HCT116 (cell line): ENCODE measurements at regions not wholly inside any gene's neighbourhood (a gene's known extent, or its start where the extent isn't known, plus 50 kb on each side); places are given as distances from the start of the nearest gene placed in this dataset.

Experiments
- ATAC-seq: fragments of 200-7000 bp; cut with Tn5 transposase; 2 replicates; pipeline ENCODE4 v1.9.1; 2020; ENCODE audit warnings: mild to moderate bottlenecking, moderate library complexity
- BruUV-seq: library from RNA; stranded (reverse); fragments of 400-500 nt; replicated peaks from 2 replicates; lab custom pipeline; 2021; lab: Mats Ljungman, UMichigan
- CTCF ChIA-PET: fragments of 300-600 bp; sonication (Branson Sonifier 250); formaldehyde crosslinking; loops from one replicate; lab custom pipeline; 2021; ENCODE audit warnings: antibody characterized with exemption; lab: Charles Lee
- POLR2A ChIA-PET: fragments of 300-600, 350-600 bp; sonication (Branson Sonifier 250); formaldehyde crosslinking; loops from one replicate; lab custom pipeline; 2021; ENCODE audit warnings: antibody characterized with exemption; lab: Charles Lee
- RAD21 ChIA-PET, 2 experiments: fragments of 300-600 bp; sonication (Branson Sonifier 250); formaldehyde crosslinking; loops; one replicate each; lab custom pipeline; 2023; ENCODE audit warnings: low total read pairs in 2 of 2; ENCODE audit not compliant: uncharacterized antibody in 2 of 2, unreplicated experiment in 2 of 2, low non-redundant PET in 1 of 2; lab: Charles Lee
- DNase-seq: peaks from one replicate; pipeline ENCODE4 v3.0.0-alpha.2; 2010; ENCODE audit warnings: low read depth, low spot score
- H2AFZ ChIP-seq: fragments of 200-600 bp; shearing (Covaris generic), sonication (generic); 2 replicates; pipeline ENCODE4 v1.6.1; 2017; ENCODE audit warnings: low read depth, mixed run types, mixed read lengths, antibody characterized with exemption, low read length; ENCODE audit not compliant: poor library complexity, severe bottlenecking
- H3K27ac ChIP-seq: 2 replicates; pipeline ENCODE4 v1.5.1; 2012; ENCODE audit warnings: low read depth, low read length
- H3K27me3 ChIP-seq: fragments of 200-600 bp; sonication (generic); 2 replicates; pipeline ENCODE4 v1.6.1; 2016; ENCODE audit warnings: mixed run types, low read length, mixed read lengths; ENCODE audit not compliant: insufficient read depth
- H3K36me3 ChIP-seq, 2 experiments: fragments of 200-500 bp in 1 of 2; fragments of 200-600 bp in 1 of 2; sonication (Bioruptor generic) in 1 of 2; sonication (generic) in 1 of 2; 2 replicates each; pipeline versions ENCODE4 v1.5.1 to v1.6.1; 2014 to 2016; ENCODE audit warnings: low read length in 2 of 2, inconsistent platforms in 1 of 2, mixed read lengths in 1 of 2, mixed run types in 1 of 2; ENCODE audit not compliant: insufficient read depth in 2 of 2, control insufficient read depth in 1 of 2
- H3K4me1 ChIP-seq, 2 experiments: fragments of 200-600 bp in 1 of 2; sonication (generic) in 1 of 2; 2 replicates each; pipeline versions ENCODE4 v1.5.1 to v1.6.1; 2012 to 2017; ENCODE audit warnings: low read length in 2 of 2, inconsistent platforms in 1 of 2, mild to moderate bottlenecking in 1 of 2, mixed read lengths in 1 of 2, mixed run types in 1 of 2, moderate library complexity in 1 of 2; ENCODE audit not compliant: insufficient read depth in 2 of 2, control insufficient read depth in 1 of 2
- H3K4me2 ChIP-seq: fragments of 200-600 bp; sonication (generic); 2 replicates; pipeline ENCODE4 v1.6.1; 2017; ENCODE audit warnings: mixed run types, low read length, mixed read lengths
- H3K4me3 ChIP-seq, 2 experiments: fragments of 200-600 bp in 1 of 2; sonication (generic) in 1 of 2; replicated peaks in 1 of 2; 2 replicates each; pipeline ENCODE4 v1.5.1; 2011 to 2016; ENCODE audit warnings: low read length in 2 of 2, control low read depth in 1 of 2, low read depth in 1 of 2, mild to moderate bottlenecking in 1 of 2, mixed read lengths in 1 of 2, mixed run types in 1 of 2
- H3K79me2 ChIP-seq: fragments of 200-600 bp; sonication (generic); 2 replicates; pipeline ENCODE4 v1.6.1; 2017; ENCODE audit warnings: mild to moderate bottlenecking, mixed run types, low read length, moderate library complexity, mixed read lengths; ENCODE audit not compliant: insufficient read depth
- H3K9ac ChIP-seq: fragments of 200-600 bp; sonication (generic); 2 replicates; pipeline ENCODE4 v1.6.1; 2016; ENCODE audit warnings: low read length, mixed read lengths
- H3K9me2 ChIP-seq: fragments of 200-600 bp; sonication (generic), shearing (Covaris generic); 2 replicates; pipeline ENCODE4 v1.6.1; 2017; ENCODE audit warnings: mixed run types, mild to moderate bottlenecking, moderate library complexity; ENCODE audit not compliant: insufficient read depth
- H3K9me3 ChIP-seq, 2 experiments: fragments of 200-500 bp in 1 of 2; fragments of 200-600 bp in 1 of 2; sonication (Bioruptor generic) in 1 of 2; sonication (generic) in 1 of 2; 2 replicates each; pipeline ENCODE4 v1.6.1; 2014 to 2017; ENCODE audit warnings: low read length in 2 of 2, mixed read lengths in 2 of 2, inconsistent platforms in 1 of 2, low read depth in 1 of 2, mild to moderate bottlenecking in 1 of 2, mixed run types in 1 of 2, moderate library complexity in 1 of 2; ENCODE audit not compliant: control insufficient read depth in 1 of 2, insufficient read depth in 1 of 2
- H4K20me1 ChIP-seq: fragments of 200-600 bp; sonication (generic), shearing (Covaris generic); 2 replicates; pipeline ENCODE4 v1.6.1; 2017; ENCODE audit warnings: mixed run types, mild to moderate bottlenecking, moderate library complexity; ENCODE audit not compliant: insufficient read depth
- ATF3 ChIP-seq: IDR thresholded peaks from 2 replicates; pipeline ENCODE4 v1.6.1; 2012
- CBX3 ChIP-seq: IDR thresholded peaks from 2 replicates; pipeline ENCODE4 v1.6.1; 2012; ENCODE audit warnings: low read depth
- CTCF ChIP-seq, 3 experiments: fragments of 200-600 bp in 1 of 3; sonication (generic) in 1 of 3; IDR thresholded peaks in 2 of 3; conservative IDR thresholded peaks in 1 of 3; 2 replicates each; pipeline ENCODE4 v1.5.1; 2012 to 2017; ENCODE audit warnings: low read depth in 2 of 3, low read length in 2 of 3, antibody characterized with exemption in 1 of 3, borderline replicate concordance in 1 of 3, control low read depth in 1 of 3, mild to moderate bottlenecking in 1 of 3, mixed read lengths in 1 of 3, mixed run types in 1 of 3, moderate library complexity in 1 of 3; ENCODE audit not compliant: insufficient read depth in 1 of 3
- ELF1 ChIP-seq: IDR thresholded peaks from 2 replicates; pipeline ENCODE4 v1.6.1; 2012; ENCODE audit warnings: low read depth, borderline replicate concordance
- EZH2 ChIP-seq: fragments of 200-600 bp; sonication (generic); IDR thresholded peaks from 2 replicates; pipeline ENCODE4 v1.6.1; 2017; ENCODE audit warnings: antibody characterized with exemption, mixed run types
- EZH2phosphoT487 ChIP-seq: fragments of 200-600 bp; IDR thresholded peaks from 2 replicates; pipeline ENCODE4 v1.6.1; 2018; ENCODE audit warnings: antibody characterized with exemption, borderline replicate concordance
- FOSL1 ChIP-seq: IDR thresholded peaks from 2 replicates; pipeline ENCODE4 v1.6.1; 2012; ENCODE audit warnings: low read depth
- MAX ChIP-seq: IDR thresholded peaks from 2 replicates; pipeline ENCODE4 v1.6.1; 2012
- POLR2AphosphoS5 ChIP-seq: IDR thresholded peaks from 2 replicates; pipeline ENCODE4 v1.6.1; 2011; ENCODE audit warnings: mild to moderate bottlenecking, low read depth, low read length, moderate library complexity
- REST ChIP-seq: IDR thresholded peaks from 2 replicates; pipeline ENCODE4 v1.6.1; 2012; ENCODE audit warnings: low read depth
- SIN3A ChIP-seq: IDR thresholded peaks from 2 replicates; pipeline ENCODE4 v1.6.1; 2012; ENCODE audit warnings: low read depth
- SRF ChIP-seq: IDR thresholded peaks from 2 replicates; pipeline ENCODE4 v1.6.1; 2012; ENCODE audit warnings: low read depth
- TCF7L2 ChIP-seq: IDR thresholded peaks from 2 replicates; pipeline ENCODE4 v1.7.0; 2011; ENCODE audit warnings: borderline replicate concordance, inconsistent platforms; ENCODE audit not compliant: insufficient read depth, insufficient read length; ENCODE audit errors: extremely low read depth
- ZBTB33 ChIP-seq: IDR thresholded peaks from 2 replicates; pipeline ENCODE4 v1.6.1; 2011; ENCODE audit warnings: mild to moderate bottlenecking, low read length, moderate library complexity; ENCODE audit not compliant: insufficient replicate concordance; ENCODE audit errors: extremely low read depth
- ZFX ChIP-seq: fragments of 450-650 bp; IDR thresholded peaks from 2 replicates; pipeline ENCODE4 v1.6.1; 2017
- intact Hi-C: fragments of 100-400 bp; cut with micrococcal nuclease; formaldehyde crosslinking; loops from 2 replicates; pipeline ENCODE4 v1.10.0; 2022

GRCh38 chr1:25041916-25042315, 111.8 kb upstream of the RUNX3 start:
- DNase-seq, result no peak
- Histone ChIP-seq H3K4me3 (no peak overlapping the region), H3K36me3 (no peaks in the 10 kb centered on the region), H3K4me1 (peaks cover 0 to 6% of the 10 kb centered on the region in 2 experiments; a peak in 2 of 4 replicates), H3K27ac (no peak overlapping the region), H4K20me1 (no peaks in the 10 kb centered on the region), H3K27me3 (no peaks in the 10 kb centered on the region), H2AFZ (no peak overlapping the region), H3K79me2 (no peaks in the 10 kb centered on the region), H3K9me3 (no peaks in the 10 kb centered on the region)
- RAD21 ChIA-PET, result no interaction called here
- intact Hi-C loops, result no loop called here
- CTCF ChIA-PET, result no interaction called here
- POLR2A ChIA-PET, result no interaction called here
- no peak for TF ChIP-seq TCF7L2
- no peak for TF ChIP-seq CBX3
- TF ChIP-seq ZBTB33, result no peak
- no peak for TF ChIP-seq ZFX
- no peak for TF ChIP-seq FOSL1
- TF ChIP-seq POLR2AphosphoS5, result no peak
- TF ChIP-seq EZH2, result no peak
- TF ChIP-seq MAX, result no peak
- no peak for TF ChIP-seq SRF
- no peak for TF ChIP-seq ATF3
- no peak for TF ChIP-seq REST
- TF ChIP-seq ELF1, result no peak
- TF ChIP-seq EZH2phosphoT487, result no peak
- no peak for TF ChIP-seq CTCF (IDR thresholded peaks at IDR 0.05 in 2 of 3, conservative IDR thresholded peaks at IDR 0.05 in 1 of 3; ENCODE audit: borderline replicate concordance in 1 of 3, insufficient read depth in 1 of 3, low read depth in 2 of 3, low read length in 2 of 3)
- TF ChIP-seq SIN3A, result no peak
- TF ChIP-seq, all 23 proteins: peak for 0
- no peak overlapping the region for H3K4me2 ChIP-seq
- no peaks in the 10 kb centered on the region for H3K9me2 ChIP-seq
- BruUV-seq, result no TSS peak
- H3K9ac ChIP-seq, result no peak overlapping the region
- ATAC-seq, result no peak
